ENCODE measurements at regions not wholly inside any gene's neighbourhood (a gene's known extent, or its start where the extent isn't known, plus 50 kb on each side); places are given as distances from the start of the nearest gene placed in this dataset.
"Not testable (repeated sequence)": the region's sequence is repeated elsewhere in the genome, so short reads cannot be mapped to it uniquely, and the experiment has no call there.

GRCh38 chr3:18716821-18717220 is 291.7 kb upstream of the SATB1 start:
- H3K4me3 ChIP-seq (ENCODE audit: low read depth, low read length) = no peak overlapping the region
- TF ChIP-seq CTCF (IDR thresholded peaks at IDR 0.05; ENCODE audit: borderline replicate concordance, insufficient read depth, low read depth, low read length) = no peak

GRCh38 chr3:18716101-18716500 is 291.0 kb upstream of the SATB1 start:
- TF ChIP-seq CTCF (IDR thresholded peaks at IDR 0.05; ENCODE audit: borderline replicate concordance, insufficient read depth, low read depth, low read length) = no peak
- no peak overlapping the region for H3K4me3 ChIP-seq (ENCODE audit: low read depth, low read length)

- TF ChIP-seq CTCF (IDR thresholded peaks at IDR 0.05; ENCODE audit: borderline replicate concordance, insufficient read depth, low read depth, low read length) = no peak
Observed at GRCh38 chr3:18715208-18715607, 290.1 kb upstream of the SATB1 start.

GRCh38 chr3:18713577-18713951 is 288.4 kb upstream of the SATB1 start:
- no peak overlapping the region for H3K4me3 ChIP-seq (ENCODE audit: low read depth, low read length)
- TF ChIP-seq CTCF (IDR thresholded peaks at IDR 0.05; ENCODE audit: borderline replicate concordance, insufficient read depth, low read depth, low read length) = no peak

More at GRCh38 chr3:18715208-18715607, 290.1 kb upstream of the SATB1 start:
- no peak overlapping the region for H3K4me3 ChIP-seq (ENCODE audit: low read depth, low read length)

- no peak overlapping the region for H3K4me3 ChIP-seq (ENCODE audit: low read depth, low read length)
- no peak for TF ChIP-seq CTCF (IDR thresholded peaks at IDR 0.05; ENCODE audit: borderline replicate concordance, insufficient read depth, low read depth, low read length)
Observed at GRCh38 chr3:18712713-18713576, 287.8 kb upstream of the SATB1 start.

- H3K4me3 ChIP-seq (ENCODE audit: low read depth, low read length) = no peak overlapping the region
- TF ChIP-seq CTCF (IDR thresholded peaks at IDR 0.05; ENCODE audit: borderline replicate concordance, insufficient read depth, low read depth, low read length) = no peak
Observed at GRCh38 chr3:18704326-18704725, 279.2 kb upstream of the SATB1 start.

- H3K4me3 ChIP-seq (ENCODE audit: low read depth, low read length) = no peak overlapping the region
- no peak for TF ChIP-seq CTCF (IDR thresholded peaks at IDR 0.05; ENCODE audit: borderline replicate concordance, insufficient read depth, low read depth, low read length)
Observed at GRCh38 chr3:18703798-18704197, 278.7 kb upstream of the SATB1 start.

GRCh38 chr3:18693588-18694329 is 268.6 kb upstream of the SATB1 start:
- H3K4me3 ChIP-seq (ENCODE audit: low read depth, low read length) = not testable (repeated sequence)
